Chondrocyte (in vitro differentiated cells): ENCODE measurements at regions not wholly inside any gene's neighbourhood (a gene's known extent, or its start where the extent isn't known, plus 50 kb on each side); places are given as distances from the start of the nearest gene placed in this dataset.

Experiments
- DNase-seq: peaks from one replicate; pipeline ENCODE4 v3.0.0; 2021; ENCODE audit warnings: mixed read lengths, low spot score
- H3K27ac Mint-ChIP-seq: one replicate; pipeline ENCODE4 v1.8.0; 2021; ENCODE audit warnings: mild to moderate bottlenecking, moderate library complexity, mixed read lengths; ENCODE audit not compliant: unreplicated experiment
- H3K27me3 Mint-ChIP-seq: 2 replicates; pipeline ENCODE4 v1.8.0; 2021; ENCODE audit warnings: low read depth, mixed read lengths
- H3K36me3 Mint-ChIP-seq: 2 replicates; pipeline ENCODE4 v1.8.0; 2021; ENCODE audit warnings: low read depth, mixed read lengths
- H3K4me1 Mint-ChIP-seq: 2 replicates; pipeline ENCODE4 v1.8.0; 2021; ENCODE audit warnings: low read depth, mild to moderate bottlenecking, mixed read lengths
- H3K4me3 Mint-ChIP-seq: one replicate; pipeline ENCODE4 v1.8.0; 2021; ENCODE audit warnings: mild to moderate bottlenecking, moderate library complexity, mixed read lengths; ENCODE audit not compliant: unreplicated experiment
- H3K9me3 Mint-ChIP-seq: 2 replicates; pipeline ENCODE4 v1.8.0; 2021; ENCODE audit warnings: low read depth, mixed read lengths
- CTCF ChIP-seq: fragments of 200-600 bp; sonication (generic); IDR thresholded peaks from 2 replicates; pipeline ENCODE4 v1.5.0; 2021; ENCODE audit warnings: antibody characterized with exemption, mild to moderate bottlenecking, moderate library complexity

- DNase-seq = no peak
- TF ChIP-seq CTCF = no peak
- Mint-ChIP-seq H3K4me3 (no peak overlapping the region), H3K9me3 (no peaks in the 10 kb centered on the region), H3K27ac (no peak overlapping the region), H3K4me1 (peaks cover 5% of the 10 kb centered on the region), H3K36me3 (no peaks in the 10 kb centered on the region), H3K27me3 (no peaks in the 10 kb centered on the region)
Measured at GRCh38 chr2:226064932-226065570, 665.5 kb downstream of the NYAP2 start.

GRCh38 chr2:226063704-226064440 is 664.4 kb downstream of the NYAP2 start:
- Mint-ChIP-seq H3K27me3 (no peaks in the 10 kb centered on the region), H3K9me3 (no peaks in the 10 kb centered on the region), H3K4me1 (peaks cover 5% of the 10 kb centered on the region), H3K4me3 (no peak overlapping the region), H3K36me3 (no peaks in the 10 kb centered on the region), H3K27ac (no peak overlapping the region)
- no peak for TF ChIP-seq CTCF
- no peak for DNase-seq

GRCh38 chr2:226059961-226060627 is 660.6 kb downstream of the NYAP2 start:
- peaks cover 5% of the 10 kb centered on the region for H3K4me1 Mint-ChIP-seq
- H3K9me3 Mint-ChIP-seq = no peaks in the 10 kb centered on the region
- no peaks in the 10 kb centered on the region for H3K27me3 Mint-ChIP-seq
- no peak for DNase-seq
- no peaks in the 10 kb centered on the region for H3K36me3 Mint-ChIP-seq
- TF ChIP-seq CTCF = no peak
- no peak overlapping the region for H3K27ac Mint-ChIP-seq
- H3K4me3 Mint-ChIP-seq = no peak overlapping the region

- Mint-ChIP-seq H3K36me3 (no peaks in the 10 kb centered on the region), H3K4me1 (no peaks in the 10 kb centered on the region), H3K4me3 (no peak overlapping the region), H3K27ac (no peak overlapping the region), H3K27me3 (no peaks in the 10 kb centered on the region), H3K9me3 (no peaks in the 10 kb centered on the region)
- no peak for TF ChIP-seq CTCF
- DNase-seq = no peak
Measured at GRCh38 chr2:226057914-226058313, 658.4 kb downstream of the NYAP2 start.

- H3K27me3 Mint-ChIP-seq = no peaks in the 10 kb centered on the region
- H3K9me3 Mint-ChIP-seq = no peaks in the 10 kb centered on the region
- no peaks in the 10 kb centered on the region for H3K4me1 Mint-ChIP-seq
- no peak for DNase-seq
- no peak overlapping the region for H3K4me3 Mint-ChIP-seq
- H3K27ac Mint-ChIP-seq = no peak overlapping the region
- H3K36me3 Mint-ChIP-seq = no peaks in the 10 kb centered on the region
- TF ChIP-seq CTCF = no peak
Measured at GRCh38 chr2:226057365-226057764, 657.9 kb downstream of the NYAP2 start.
